Loucy (cell line): ENCODE measurements at regions not wholly inside any gene's neighbourhood (a gene's known extent, or its start where the extent isn't known, plus 50 kb on each side); places are given as distances from the start of the nearest gene placed in this dataset.

Experiments used
- H2AFZ ChIP-seq: fragments of 200-600 bp; sonication (generic); 2 replicates; pipeline ENCODE4 v1.6.0; 2016; ENCODE audit warnings: antibody characterized with exemption, mild to moderate bottlenecking, low read length, moderate library complexity
- H3F3A ChIP-seq: fragments of 200-600 bp; 2 replicates; pipeline ENCODE4 v1.6.0; 2016; ENCODE audit warnings: antibody characterized with exemption, low read depth, mild to moderate bottlenecking
- H3K27me3 ChIP-seq: fragments of 200-600 bp; sonication (generic); 2 replicates; pipeline ENCODE4 v1.6.1; 2014; ENCODE audit warnings: low read length, mild to moderate bottlenecking; ENCODE audit not compliant: insufficient read depth, poor library complexity, severe bottlenecking
- H3K36me3 ChIP-seq: fragments of 200-600 bp; sonication (generic); 2 replicates; pipeline ENCODE4 v1.6.1; 2016; ENCODE audit warnings: low read length; ENCODE audit not compliant: insufficient read depth
- H3K4me1 ChIP-seq: fragments of 200-600 bp; sonication (generic); 2 replicates; pipeline ENCODE4 v1.5.1; 2014; ENCODE audit warnings: low read length, mild to moderate bottlenecking; ENCODE audit not compliant: insufficient read depth, poor library complexity, severe bottlenecking
- H3K4me2 ChIP-seq: fragments of 200-600 bp; sonication (generic); 2 replicates; pipeline ENCODE4 v1.6.0; 2014; ENCODE audit warnings: antibody characterized with exemption, low read length, low read depth, mild to moderate bottlenecking; ENCODE audit not compliant: poor library complexity, severe bottlenecking
- H3K4me3 ChIP-seq: fragments of 200-600 bp; sonication (generic); 2 replicates; pipeline ENCODE4 v1.5.1; 2014; ENCODE audit warnings: low read length, mild to moderate bottlenecking, mixed read lengths; ENCODE audit not compliant: poor library complexity, severe bottlenecking
- H3K79me2 ChIP-seq: fragments of 200-600 bp; sonication (generic); 2 replicates; pipeline ENCODE4 v1.6.1; 2014; ENCODE audit warnings: low read length; ENCODE audit not compliant: insufficient read depth
- H3K9ac ChIP-seq: fragments of 200-600 bp; sonication (generic); 2 replicates; pipeline ENCODE4 v1.6.0; 2014; ENCODE audit warnings: mild to moderate bottlenecking, low read depth, low read length, moderate library complexity; ENCODE audit not compliant: poor library complexity, severe bottlenecking
- H3K9me2 ChIP-seq: fragments of 200-600 bp; sonication (generic); replicated peaks from 2 replicates; pipeline ENCODE4 v1.6.1; 2016; ENCODE audit warnings: low read depth, low read length, mixed read lengths
- H3K9me3 ChIP-seq: fragments of 200-600 bp; sonication (generic); 2 replicates; pipeline ENCODE4 v1.6.1; 2014; ENCODE audit warnings: mild to moderate bottlenecking, antibody characterized with exemption, low read length, low read depth; ENCODE audit not compliant: insufficient read depth
- H4K20me1 ChIP-seq: fragments of 200-600 bp; sonication (generic); 2 replicates; pipeline ENCODE4 v1.6.0; 2014; ENCODE audit warnings: antibody characterized with exemption, low read length, mild to moderate bottlenecking; ENCODE audit not compliant: insufficient read depth, poor library complexity, severe bottlenecking
- EZH2phosphoT487 ChIP-seq: fragments of 200-600 bp; IDR thresholded peaks from 2 replicates; pipeline ENCODE4 v1.6.1; 2018; ENCODE audit warnings: antibody characterized with exemption, mild to moderate bottlenecking, moderate library complexity, borderline replicate concordance
- TF ChIP-seq, protein P1 (sequence below): fragments of 200-600 bp; sonication (generic); conservative IDR thresholded peaks from 2 replicates; pipeline ENCODE4 v1.5.1; 2014; ENCODE audit warnings: mild to moderate bottlenecking, antibody characterized with exemption, low read length

DNA sequence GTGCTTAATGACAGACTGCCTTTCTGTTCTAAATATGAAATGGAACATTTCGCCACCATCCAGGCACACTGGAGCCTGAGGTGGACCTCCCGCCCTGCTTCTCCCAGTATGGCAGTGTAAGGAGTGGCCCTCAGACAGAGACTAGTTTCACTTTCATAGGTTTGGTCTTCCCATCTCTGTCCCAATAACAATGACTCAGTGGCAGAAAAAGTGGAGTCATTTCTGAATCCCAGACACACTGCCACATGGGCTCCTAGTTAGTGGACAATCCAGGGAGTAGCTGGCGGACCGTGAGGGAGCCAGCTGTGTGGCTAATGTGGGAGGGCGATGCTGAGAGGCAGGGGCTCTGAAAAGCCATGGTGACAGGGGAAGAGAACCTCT, 95.6 kb upstream of the TSPAN2 start:
- Histone ChIP-seq H3K4me2 (peak overlapping the region; percentile 44), H3K27me3 (no peaks in the 10 kb centered on the region), H3K36me3 (no peaks in the 10 kb centered on the region), H4K20me1 (no peaks in the 10 kb centered on the region), H3K79me2 (no peaks in the 10 kb centered on the region), H3K4me3 (peak overlapping the region; percentile 5), H3K9me3 (no peaks in the 10 kb centered on the region), H3K9me2 (no peaks in the 10 kb centered on the region), H3F3A (no peaks in the 10 kb centered on the region), H3K9ac (no peak overlapping the region), H2AFZ (peak overlapping the region; percentile 91), H3K4me1 (no peaks in the 10 kb centered on the region)
- TF ChIP-seq, protein P1, sequence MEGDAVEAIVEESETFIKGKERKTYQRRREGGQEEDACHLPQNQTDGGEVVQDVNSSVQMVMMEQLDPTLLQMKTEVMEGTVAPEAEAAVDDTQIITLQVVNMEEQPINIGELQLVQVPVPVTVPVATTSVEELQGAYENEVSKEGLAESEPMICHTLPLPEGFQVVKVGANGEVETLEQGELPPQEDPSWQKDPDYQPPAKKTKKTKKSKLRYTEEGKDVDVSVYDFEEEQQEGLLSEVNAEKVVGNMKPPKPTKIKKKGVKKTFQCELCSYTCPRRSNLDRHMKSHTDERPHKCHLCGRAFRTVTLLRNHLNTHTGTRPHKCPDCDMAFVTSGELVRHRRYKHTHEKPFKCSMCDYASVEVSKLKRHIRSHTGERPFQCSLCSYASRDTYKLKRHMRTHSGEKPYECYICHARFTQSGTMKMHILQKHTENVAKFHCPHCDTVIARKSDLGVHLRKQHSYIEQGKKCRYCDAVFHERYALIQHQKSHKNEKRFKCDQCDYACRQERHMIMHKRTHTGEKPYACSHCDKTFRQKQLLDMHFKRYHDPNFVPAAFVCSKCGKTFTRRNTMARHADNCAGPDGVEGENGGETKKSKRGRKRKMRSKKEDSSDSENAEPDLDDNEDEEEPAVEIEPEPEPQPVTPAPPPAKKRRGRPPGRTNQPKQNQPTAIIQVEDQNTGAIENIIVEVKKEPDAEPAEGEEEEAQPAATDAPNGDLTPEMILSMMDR = no peak
- no peak for TF ChIP-seq EZH2phosphoT487

DNA sequence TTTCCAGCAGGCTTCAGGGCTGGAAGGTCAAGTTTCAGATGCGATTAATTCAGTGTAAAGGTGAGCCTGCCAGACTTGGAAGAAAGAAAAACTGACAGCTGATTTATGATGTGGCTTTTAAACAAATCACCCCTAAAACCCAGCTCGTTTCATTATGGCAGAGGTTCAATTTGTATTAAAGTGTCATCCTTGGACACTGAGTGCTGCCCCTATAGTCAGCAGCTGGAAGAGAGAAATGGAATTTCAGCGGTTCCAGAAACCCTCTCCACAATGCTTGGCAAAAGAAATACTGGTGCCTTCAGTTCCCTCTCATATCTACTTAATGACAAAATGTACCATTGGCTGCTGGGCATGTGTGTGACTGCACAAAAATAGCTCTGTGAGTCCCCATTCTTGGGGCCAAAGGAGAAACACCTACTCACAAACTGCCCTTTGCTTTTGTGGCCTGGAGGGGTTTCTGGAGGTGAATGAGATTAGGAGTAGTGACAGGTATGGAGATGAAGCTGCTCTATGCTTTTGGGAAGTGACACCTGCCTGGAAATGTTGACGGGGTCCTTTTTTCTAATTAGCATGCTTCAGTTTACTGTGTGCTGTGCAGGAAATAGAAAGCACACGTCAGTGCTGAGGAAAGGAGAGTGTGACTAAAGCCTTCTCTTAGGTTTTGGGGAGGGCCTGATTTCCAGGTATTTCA, 95.1 kb upstream of the TSPAN2 start:
- Histone ChIP-seq H3K4me1 (no peaks in the 10 kb centered on the region), H3K9me2 (no peaks in the 10 kb centered on the region), H3K9ac (no peak overlapping the region), H3F3A (no peaks in the 10 kb centered on the region), H3K27me3 (no peaks in the 10 kb centered on the region), H3K9me3 (no peaks in the 10 kb centered on the region), H3K4me3 (peak overlapping the region; percentile 5), H2AFZ (peak overlapping the region; percentile 91), H3K36me3 (no peaks in the 10 kb centered on the region), H3K79me2 (no peaks in the 10 kb centered on the region), H3K4me2 (peak overlapping the region; percentile 44), H4K20me1 (no peaks in the 10 kb centered on the region)
- TF ChIP-seq, protein P1 = no peak
- TF ChIP-seq EZH2phosphoT487 = no peak

DNA sequence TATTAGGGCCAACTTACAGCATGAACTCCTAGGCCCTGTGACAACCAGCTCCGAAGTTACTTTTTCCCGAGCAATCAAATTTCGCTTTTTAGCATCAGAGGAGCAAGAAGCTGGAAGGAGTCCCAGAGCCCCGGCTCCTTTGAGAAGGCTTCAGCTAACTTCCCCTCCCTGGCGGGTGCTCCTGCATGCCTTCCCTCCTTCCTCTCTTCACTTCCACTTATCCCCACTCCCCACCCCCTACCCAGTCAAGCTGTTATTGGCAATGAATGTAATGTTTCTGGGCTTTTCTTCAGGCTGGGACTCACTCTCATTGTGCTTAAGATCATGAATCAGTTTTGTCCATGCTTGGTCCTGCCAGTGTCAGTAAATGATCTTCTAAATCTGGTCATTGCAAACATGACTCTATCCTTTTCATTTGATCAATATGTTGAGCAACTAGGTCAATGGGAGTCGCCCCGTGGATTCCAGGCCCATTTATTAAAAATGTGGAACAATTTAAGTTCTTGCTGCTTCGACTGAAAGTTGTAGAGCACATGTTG, 94.5 kb upstream of the TSPAN2 start:
- H3K4me3 ChIP-seq = no peak overlapping the region
- H3K4me1 ChIP-seq = no peaks in the 10 kb centered on the region
- no peaks in the 10 kb centered on the region for H3F3A ChIP-seq
- no peaks in the 10 kb centered on the region for H3K27me3 ChIP-seq
- no peaks in the 10 kb centered on the region for H3K79me2 ChIP-seq
- no peak overlapping the region for H3K4me2 ChIP-seq
- H4K20me1 ChIP-seq = no peaks in the 10 kb centered on the region
- H3K9ac ChIP-seq = no peak overlapping the region
- H3K9me3 ChIP-seq = no peaks in the 10 kb centered on the region
- H3K36me3 ChIP-seq = no peaks in the 10 kb centered on the region
- H3K9me2 ChIP-seq = no peaks in the 10 kb centered on the region
- TF ChIP-seq, protein P1 = no peak
- no peak for TF ChIP-seq EZH2phosphoT487
- H2AFZ ChIP-seq = peak overlapping the region; percentile 91; the same call in 1 of the 2 replicates
